Epithelial cell of esophagus (primary cell): ENCODE measurements at regions not wholly inside any gene's neighbourhood (a gene's known extent, or its start where the extent isn't known, plus 50 kb on each side); places are given as distances from the start of the nearest gene placed in this dataset.
"Not testable (repeated sequence)": the region's sequence is repeated elsewhere in the genome, so short reads cannot be mapped to it uniquely, and the experiment has no call there.

Source experiments
- DNase-seq: peaks from one replicate; pipeline ENCODE4 v3.0.0; 2010; ENCODE audit warnings: low read depth
- H3K4me3 ChIP-seq: 2 replicates; pipeline ENCODE4 v1.5.1; 2011; ENCODE audit warnings: mild to moderate bottlenecking, low read length, control low read depth
- TF ChIP-seq, protein P1 (sequence below): IDR thresholded peaks from 2 replicates; pipeline ENCODE4 v1.5.1; 2011; ENCODE audit warnings: low read depth, mild to moderate bottlenecking, low read length, control low read depth, inconsistent platforms; ENCODE audit not compliant: insufficient read depth; ENCODE audit errors: missing control alignments

GRCh38 chr6:81881660-81882059, 129.2 kb upstream of the TENT5A start:
- TF ChIP-seq, protein P1, sequence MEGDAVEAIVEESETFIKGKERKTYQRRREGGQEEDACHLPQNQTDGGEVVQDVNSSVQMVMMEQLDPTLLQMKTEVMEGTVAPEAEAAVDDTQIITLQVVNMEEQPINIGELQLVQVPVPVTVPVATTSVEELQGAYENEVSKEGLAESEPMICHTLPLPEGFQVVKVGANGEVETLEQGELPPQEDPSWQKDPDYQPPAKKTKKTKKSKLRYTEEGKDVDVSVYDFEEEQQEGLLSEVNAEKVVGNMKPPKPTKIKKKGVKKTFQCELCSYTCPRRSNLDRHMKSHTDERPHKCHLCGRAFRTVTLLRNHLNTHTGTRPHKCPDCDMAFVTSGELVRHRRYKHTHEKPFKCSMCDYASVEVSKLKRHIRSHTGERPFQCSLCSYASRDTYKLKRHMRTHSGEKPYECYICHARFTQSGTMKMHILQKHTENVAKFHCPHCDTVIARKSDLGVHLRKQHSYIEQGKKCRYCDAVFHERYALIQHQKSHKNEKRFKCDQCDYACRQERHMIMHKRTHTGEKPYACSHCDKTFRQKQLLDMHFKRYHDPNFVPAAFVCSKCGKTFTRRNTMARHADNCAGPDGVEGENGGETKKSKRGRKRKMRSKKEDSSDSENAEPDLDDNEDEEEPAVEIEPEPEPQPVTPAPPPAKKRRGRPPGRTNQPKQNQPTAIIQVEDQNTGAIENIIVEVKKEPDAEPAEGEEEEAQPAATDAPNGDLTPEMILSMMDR = no peak
- no peak overlapping the region for H3K4me3 ChIP-seq
- DNase-seq = no peak

- H3K4me3 ChIP-seq = no peak overlapping the region
- TF ChIP-seq, protein P1 = no peak
- DNase-seq = no peak
Observed at GRCh38 chr6:81878479-81878878, 126.0 kb upstream of the TENT5A start.

DNA sequence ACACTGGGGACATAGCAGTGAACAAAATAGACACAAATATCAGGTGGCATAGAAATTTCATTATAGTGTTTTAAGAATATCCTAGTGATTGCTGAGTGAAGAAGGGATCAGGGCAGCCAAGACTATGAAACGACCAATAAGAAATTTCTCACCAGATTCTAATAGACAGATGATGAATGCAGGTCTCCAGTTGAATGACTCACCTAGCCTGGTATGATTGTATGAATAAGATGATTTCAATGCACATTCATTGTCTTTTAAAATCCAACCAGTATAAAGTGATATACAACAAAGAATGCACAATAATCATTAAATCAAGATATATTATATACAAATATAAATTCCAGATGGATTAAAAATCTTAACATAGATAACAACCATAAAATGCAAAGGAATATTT, 124.5 kb upstream of the TENT5A start:
- TF ChIP-seq, protein P1 = no peak
- DNase-seq = peak; percentile 55
- no peak overlapping the region for H3K4me3 ChIP-seq

DNA sequence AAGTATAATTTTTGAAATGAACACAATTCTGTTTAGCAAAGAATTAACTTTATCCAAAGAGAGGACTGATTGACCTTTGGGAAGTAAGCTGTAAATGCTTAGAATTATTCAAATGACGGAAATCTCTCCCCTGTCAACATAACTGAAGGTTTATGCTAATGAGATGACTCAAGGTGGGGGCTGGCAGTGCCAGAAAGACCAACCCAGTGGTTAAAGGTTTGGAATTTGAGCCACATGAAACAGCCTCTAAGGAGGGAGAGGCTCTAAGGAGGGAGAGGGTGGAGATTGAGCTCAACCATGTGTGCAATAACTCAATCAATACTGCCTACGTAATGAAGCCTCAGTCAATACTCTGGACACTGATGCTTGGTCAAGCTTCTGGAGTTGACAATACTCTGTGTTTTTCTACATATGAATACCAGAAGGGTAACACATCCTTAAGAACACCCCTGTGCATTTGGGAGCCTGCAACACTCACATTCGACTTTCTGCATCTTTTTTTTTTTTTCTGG, 123.4 kb upstream of the TENT5A start:
- DNase-seq = no peak
- H3K4me3 ChIP-seq = no peak overlapping the region
- TF ChIP-seq, protein P1 = no peak

- DNase-seq = not testable (repeated sequence)
Observed at GRCh38 chr6:81869749-81870508, 117.4 kb upstream of the TENT5A start.

GRCh38 chr6:81865712-81866111, 113.2 kb upstream of the TENT5A start:
- TF ChIP-seq, protein P1 = no peak

More at GRCh38 chr6:81869749-81870508, 117.4 kb upstream of the TENT5A start:
- not testable (repeated sequence) for H3K4me3 ChIP-seq

DNA sequence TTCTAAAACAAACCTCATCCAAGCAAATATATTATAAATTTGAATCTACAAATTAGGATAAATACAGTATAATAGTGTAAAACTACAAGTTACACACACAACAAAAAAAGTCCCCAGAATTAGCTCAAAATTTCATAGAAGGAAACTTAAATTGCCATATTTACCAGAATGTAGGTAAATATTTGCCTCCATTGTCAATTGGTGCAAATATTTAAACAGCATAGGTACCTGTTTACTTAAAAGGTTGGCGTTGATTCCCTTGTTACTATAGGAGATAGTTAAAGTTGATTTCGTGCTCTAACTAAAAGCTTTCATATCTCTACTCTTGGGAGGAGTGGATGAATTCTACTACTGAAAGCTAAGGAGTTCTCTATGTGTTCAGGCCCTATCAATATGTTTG, 111.6 kb upstream of the TENT5A start:
- H3K4me3 ChIP-seq = no peak overlapping the region
- no peak for DNase-seq
- TF ChIP-seq, protein P1 = no peak

More at GRCh38 chr6:81865712-81866111, 113.2 kb upstream of the TENT5A start:
- DNase-seq = peak; percentile 59
- H3K4me3 ChIP-seq = no peak overlapping the region
